Testis (tissue), 2 donors: ENCODE measurements at regions not wholly inside any gene's neighbourhood (a gene's known extent, or its start where the extent isn't known, plus 50 kb on each side); places are given as distances from the start of the nearest gene placed in this dataset.

Experiments
- DNase-seq: peaks from one replicate; pipeline ENCODE4 v3.0.0-alpha.2; 2019
- H3K27ac ChIP-seq, 2 donors: fragments of 200-600 bp; sonication (generic); one replicate each; pipeline ENCODE4 v1.5.1; 2019
- H3K27me3 ChIP-seq: fragments of 200-600 bp; sonication (generic); one replicate; pipeline ENCODE4 v1.5.1; 2019
- H3K36me3 ChIP-seq: fragments of 200-600 bp; sonication (generic); one replicate; pipeline ENCODE4 v1.5.1; 2017; ENCODE audit warnings: low read depth; ENCODE audit errors: missing control alignments
- H3K4me1 ChIP-seq: fragments of 200-600 bp; sonication (generic); one replicate; pipeline ENCODE4 v1.5.1; 2019
- H3K4me3 ChIP-seq, 2 donors: fragments of 200-600 bp; sonication (generic); one replicate each; pipeline ENCODE4 v1.5.1; 2017 to 2019
- H3K9me3 ChIP-seq: fragments of 200-600 bp; sonication (generic); one replicate; pipeline ENCODE4 v1.5.1; 2017
- POLR2A ChIP-seq: fragments of 450-650 bp; IDR thresholded peaks from one replicate; pipeline ENCODE4 v1.6.1; 2017; ENCODE audit warnings: antibody characterized with exemption, mild to moderate bottlenecking, moderate library complexity
- WGBS, 2 donors: methylation state at CpG; one replicate each; pipeline ENCODE4 v1.1.5; 2018; 5-methylcytosine and 5-hydroxymethylcytosine counted together
- intact Hi-C: fragments of 100-400 bp; cut with DNase I; formaldehyde crosslinking; loops from one replicate; pipeline ENCODE4 v1.15.1; 2023; ENCODE audit warnings: low total_unique reads
- TF ChIP-seq, protein P1 (sequence below), 3 experiments: fragments of 450-650 bp in 2 of 3; fragments of 200-600 bp in 1 of 3; sonication (generic) in 1 of 3; IDR thresholded peaks; one replicate each; pipeline ENCODE4 v1.5.1; 2016 to 2019; ENCODE audit warnings: antibody characterized with exemption in 3 of 3, mild to moderate bottlenecking in 2 of 3, moderate library complexity in 1 of 3

DNA sequence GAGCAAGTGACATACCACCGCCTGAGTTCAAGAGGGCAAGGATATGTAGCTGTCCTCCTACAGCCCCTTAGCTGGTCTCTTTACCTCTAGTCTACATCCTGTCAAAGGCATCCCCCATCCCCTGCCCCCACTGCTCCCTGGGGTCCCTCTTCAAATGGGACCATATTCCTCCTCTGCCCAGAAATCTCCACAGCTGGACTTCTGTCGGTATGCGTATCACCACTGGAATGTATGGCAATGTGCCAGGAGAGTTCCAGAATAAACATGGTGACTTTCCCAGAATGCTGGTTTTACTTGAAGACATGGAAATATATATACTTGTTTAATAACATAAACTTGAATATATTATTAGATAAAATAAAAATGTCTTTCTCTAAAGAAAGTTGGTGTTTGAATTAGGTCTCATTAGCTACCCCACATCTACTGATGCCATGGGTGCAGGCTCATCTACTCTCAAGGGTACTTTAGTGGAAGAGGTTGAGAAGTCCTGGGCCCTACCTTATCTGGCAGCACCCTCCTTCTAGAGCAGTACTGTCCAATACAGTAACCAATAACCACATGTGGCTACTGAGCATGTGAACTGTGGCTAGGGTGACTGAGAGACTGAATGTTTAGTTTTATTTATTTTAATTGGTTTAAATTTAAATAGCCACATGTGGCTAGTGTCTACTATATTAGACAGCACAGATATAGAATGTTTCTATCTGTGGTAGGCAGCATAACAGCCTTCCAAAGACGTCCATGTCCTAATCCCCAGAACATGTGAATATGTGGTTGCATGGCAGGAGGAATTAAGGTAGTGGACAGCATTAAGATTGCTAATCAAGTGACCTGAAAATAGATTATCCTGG lies 181.7 kb upstream of the SLC30A5 start:
- Histone ChIP-seq H3K36me3 (no peaks in the 10 kb centered on the region), H3K4me1 (no peaks in the 10 kb centered on the region), H3K27ac (no peak overlapping the region), H3K4me3 (no peak overlapping the region), H3K9me3 (no peaks in the 10 kb centered on the region), H3K27me3 (no peaks in the 10 kb centered on the region)
- WGBS, 2 donors, result 70 to 76% methylated on average over 4 of the region's 4 CpGs
- intact Hi-C loops, result no loop called here
- DNase-seq, result no peak
- TF ChIP-seq, protein P1, sequence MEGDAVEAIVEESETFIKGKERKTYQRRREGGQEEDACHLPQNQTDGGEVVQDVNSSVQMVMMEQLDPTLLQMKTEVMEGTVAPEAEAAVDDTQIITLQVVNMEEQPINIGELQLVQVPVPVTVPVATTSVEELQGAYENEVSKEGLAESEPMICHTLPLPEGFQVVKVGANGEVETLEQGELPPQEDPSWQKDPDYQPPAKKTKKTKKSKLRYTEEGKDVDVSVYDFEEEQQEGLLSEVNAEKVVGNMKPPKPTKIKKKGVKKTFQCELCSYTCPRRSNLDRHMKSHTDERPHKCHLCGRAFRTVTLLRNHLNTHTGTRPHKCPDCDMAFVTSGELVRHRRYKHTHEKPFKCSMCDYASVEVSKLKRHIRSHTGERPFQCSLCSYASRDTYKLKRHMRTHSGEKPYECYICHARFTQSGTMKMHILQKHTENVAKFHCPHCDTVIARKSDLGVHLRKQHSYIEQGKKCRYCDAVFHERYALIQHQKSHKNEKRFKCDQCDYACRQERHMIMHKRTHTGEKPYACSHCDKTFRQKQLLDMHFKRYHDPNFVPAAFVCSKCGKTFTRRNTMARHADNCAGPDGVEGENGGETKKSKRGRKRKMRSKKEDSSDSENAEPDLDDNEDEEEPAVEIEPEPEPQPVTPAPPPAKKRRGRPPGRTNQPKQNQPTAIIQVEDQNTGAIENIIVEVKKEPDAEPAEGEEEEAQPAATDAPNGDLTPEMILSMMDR (IDR thresholded peaks at IDR 0.05), result no peak
- no peak for TF ChIP-seq POLR2A

DNA sequence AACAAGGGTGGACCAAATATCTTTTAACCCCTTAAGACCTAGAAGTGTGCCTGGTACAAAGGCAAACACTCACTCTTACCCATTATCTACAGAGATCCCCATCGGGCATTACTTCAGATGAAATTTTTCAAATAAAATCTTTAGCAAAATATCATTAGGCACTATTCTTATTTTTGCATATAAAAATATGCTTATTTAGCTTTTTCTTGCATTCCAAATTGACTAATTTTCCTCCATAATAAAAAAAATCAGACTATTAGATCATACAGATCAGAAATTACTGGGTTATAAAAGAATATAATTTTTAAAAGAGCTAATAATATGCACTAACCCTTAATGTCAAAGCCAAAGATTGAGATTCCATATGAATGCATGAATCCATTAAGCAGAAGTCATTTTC lies 178.7 kb upstream of the SLC30A5 start:
- Histone ChIP-seq H3K27ac (no peak overlapping the region), H3K4me1 (no peaks in the 10 kb centered on the region), H3K4me3 (no peak overlapping the region), H3K36me3 (no peaks in the 10 kb centered on the region), H3K9me3 (no peaks in the 10 kb centered on the region), H3K27me3 (no peaks in the 10 kb centered on the region)
- 37 to 98% methylated on average over 1 of the region's 1 CpG for whole genome bisulfite sequencing, 2 donors
- intact Hi-C loops, result no loop called here
- TF ChIP-seq POLR2A, result no peak
- TF ChIP-seq, protein P1 (IDR thresholded peaks at IDR 0.05), result no peak
- no peak for DNase-seq

DNA sequence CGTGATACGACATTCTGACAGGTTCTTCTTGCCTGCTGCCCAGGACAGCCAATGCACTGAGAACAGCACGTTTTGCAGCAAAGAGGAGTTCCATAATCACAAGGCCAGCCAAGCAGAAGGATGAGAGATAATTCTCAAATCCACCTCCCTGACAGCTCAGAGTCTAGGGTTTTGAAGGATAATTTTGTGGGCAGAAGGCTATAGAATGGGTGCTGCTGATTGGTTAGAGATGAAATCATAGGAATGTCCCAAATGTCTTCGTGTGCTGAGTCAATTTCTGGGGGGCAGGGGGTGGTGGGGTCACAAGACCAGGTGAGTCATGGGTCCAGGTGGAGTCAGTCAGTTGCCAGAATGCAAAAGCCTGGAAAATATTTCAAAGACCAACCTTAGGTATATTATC lies 175.5 kb upstream of the SLC30A5 start:
- no peaks in the 10 kb centered on the region for H3K36me3 ChIP-seq
- WGBS, 2 donors, result 74 to 91% methylated on average over 4 of the region's 4 CpGs
- H3K9me3 ChIP-seq, result no peaks in the 10 kb centered on the region
- no peak for TF ChIP-seq POLR2A
- TF ChIP-seq, protein P1 (IDR thresholded peaks at IDR 0.05), result no peak
- no peak overlapping the region for H3K27ac ChIP-seq
- H3K4me1 ChIP-seq, result no peaks in the 10 kb centered on the region
- intact Hi-C loops, result no loop called here
- DNase-seq, result no peak
- H3K27me3 ChIP-seq, result no peaks in the 10 kb centered on the region
- no peak overlapping the region for H3K4me3 ChIP-seq

DNA sequence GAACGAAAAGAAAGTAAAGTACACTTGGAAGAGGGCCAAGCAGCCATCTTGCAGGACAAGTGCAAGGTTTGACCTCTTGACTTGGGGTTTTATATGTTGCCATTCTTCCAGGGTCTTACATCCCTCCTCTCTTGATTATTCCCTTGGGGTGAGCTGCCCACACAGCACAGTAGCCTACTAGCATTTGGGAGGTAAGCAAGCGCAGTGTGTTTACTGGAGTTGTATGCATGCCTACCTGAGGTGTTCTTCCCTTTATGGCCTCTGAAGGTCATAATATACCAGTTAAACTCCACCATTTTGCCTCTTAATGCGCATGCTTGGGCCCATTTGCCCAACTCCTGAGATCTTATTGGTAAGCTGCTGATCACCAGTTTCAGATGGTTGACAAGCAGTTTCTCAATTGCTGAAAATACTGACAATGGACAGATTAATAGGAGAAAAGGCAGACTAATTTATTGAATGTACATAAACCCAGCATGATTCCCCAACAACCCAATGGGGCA lies 173.8 kb upstream of the SLC30A5 start:
- Histone ChIP-seq H3K27me3 (no peaks in the 10 kb centered on the region), H3K9me3 (no peaks in the 10 kb centered on the region), H3K27ac (no peak overlapping the region), H3K4me1 (no peaks in the 10 kb centered on the region), H3K36me3 (no peaks in the 10 kb centered on the region), H3K4me3 (no peak overlapping the region)
- 67 to 93% methylated on average over 3 of the region's 3 CpGs for WGBS, 2 donors
- TF ChIP-seq, protein P1 (IDR thresholded peaks at IDR 0.05), result no peak
- no peak for TF ChIP-seq POLR2A
- no peak for DNase-seq
- intact Hi-C loops, result no loop called here

DNA sequence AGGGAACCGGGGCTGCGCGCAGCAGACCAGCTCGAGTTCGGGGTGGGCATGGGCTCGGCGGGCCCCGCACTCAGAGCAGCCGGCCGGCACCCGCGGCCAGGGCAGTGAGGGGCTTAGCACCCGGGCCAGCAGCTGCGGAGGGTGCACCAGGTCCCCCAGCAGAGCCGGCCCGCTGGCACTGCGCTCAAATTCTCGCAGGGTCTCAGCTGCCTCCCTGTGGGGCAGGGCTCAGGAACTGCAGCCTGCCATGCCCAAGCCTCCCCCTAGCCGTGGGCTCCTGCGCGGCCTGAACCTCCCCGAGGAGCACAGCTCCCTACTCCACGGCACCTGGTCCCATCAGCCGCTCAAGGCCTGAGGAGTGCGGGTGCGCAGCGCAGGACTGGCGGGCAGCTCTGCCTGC lies 172.9 kb upstream of the SLC30A5 start:
- Histone ChIP-seq H3K4me3 (peak overlapping the region in 1 of 2 donors; percentile 23), H3K27me3 (no peaks in the 10 kb centered on the region), H3K9me3 (no peaks in the 10 kb centered on the region), H3K27ac (no peak overlapping the region), H3K36me3 (no peaks in the 10 kb centered on the region), H3K4me1 (no peaks in the 10 kb centered on the region)
- no peak for DNase-seq
- intact Hi-C loops, result no loop called here
- 60 to 91% methylated on average over 1 to 28 of the region's 28 CpGs for WGBS, 2 donors
- TF ChIP-seq POLR2A, result no peak
- TF ChIP-seq, protein P1 (IDR thresholded peaks at IDR 0.05), result no peak
